ENCODE measurements at regions not wholly inside any gene's neighbourhood (a gene's known extent, or its start where the extent isn't known, plus 50 kb on each side); places are given as distances from the start of the nearest gene placed in this dataset.

- DNase-seq: no peak
These were observed 466.5 kb upstream of the GJE1 start for GRCh38 chr6:141666187-141666586.

- DNase-seq: no peak
These were observed 468.0 kb upstream of the GJE1 start for GRCh38 chr6:141664744-141665143.

- no peak for DNase-seq
These were observed 473.1 kb upstream of the GJE1 start for GRCh38 chr6:141659582-141659981.

GRCh38 chr6:141658696-141659095 lies 474.0 kb upstream of the GJE1 start:
- no peak for DNase-seq

- no peak for DNase-seq
These were observed 474.9 kb upstream of the GJE1 start for GRCh38 chr6:141657812-141658211.

- DNase-seq: no peak
These were observed 479.1 kb upstream of the GJE1 start for GRCh38 chr6:141653590-141653989.

- no peak for DNase-seq
These were observed 490.8 kb upstream of the GJE1 start for GRCh38 chr6:141641951-141642350.

- no peak for DNase-seq
These were observed 491.3 kb upstream of the GJE1 start for GRCh38 chr6:141641406-141641805.

- no peak for DNase-seq
These were observed 497.1 kb upstream of the GJE1 start for GRCh38 chr6:141635621-141636020.

- no peak for DNase-seq
These were observed 498.5 kb upstream of the GJE1 start for GRCh38 chr6:141634269-141634668.

GRCh38 chr6:141624301-141624700 lies 508.4 kb upstream of the GJE1 start:
- DNase-seq: no peak

- no peak for DNase-seq
These were observed 514.5 kb upstream of the GJE1 start for GRCh38 chr6:141618180-141618581.

GRCh38 chr6:141610741-141611140 lies 522.0 kb upstream of the GJE1 start:
- no peak for DNase-seq

GRCh38 chr6:141607956-141608355 lies 524.8 kb upstream of the GJE1 start:
- no peak for DNase-seq

GRCh38 chr6:141598487-141598886 lies 534.2 kb upstream of the GJE1 start:
- no peak for DNase-seq

GRCh38 chr6:141594874-141595273 lies 537.9 kb upstream of the GJE1 start:
- DNase-seq: no peak

GRCh38 chr6:141593311-141593710 lies 539.4 kb upstream of the GJE1 start:
- DNase-seq: no peak

- no peak for DNase-seq
These were observed 545.1 kb upstream of the GJE1 start for GRCh38 chr6:141587482-141588266.

GRCh38 chr6:141580988-141581552 lies 551.7 kb upstream of the GJE1 start:
- DNase-seq: no peak

- DNase-seq: no peak
These were observed 552.6 kb upstream of the GJE1 start for GRCh38 chr6:141580131-141580530.

GRCh38 chr6:141576751-141577150 lies 556.0 kb upstream of the GJE1 start:
- DNase-seq: no peak

GRCh38 chr6:141562851-141563763 lies 569.6 kb upstream of the GJE1 start:
- DNase-seq: peak; percentile 38

GRCh38 chr6:141562186-141562811 lies 570.4 kb upstream of the GJE1 start:
- no peak for DNase-seq

Data from activated T-cell treated with anti-CD3 and anti-CD28 coated beads for 4 hours (primary cell).